ENCODE measurements at regions not wholly inside any gene's neighbourhood (a gene's known extent, or its start where the extent isn't known, plus 50 kb on each side); places are given as distances from the start of the nearest gene placed in this dataset.

- peak in 1 of 2 donors; percentile 56 for DNase-seq
These were observed 59.8 kb upstream of the RPH3AL start for GRCh38 chr17:412211-413015.

- DNase-seq = no peak
These were observed 59.0 kb upstream of the RPH3AL start for GRCh38 chr17:411421-412120.

GRCh38 chr17:410543-411401, 58.2 kb upstream of the RPH3AL start:
- no peak for DNase-seq

GRCh38 chr17:409848-410542, 57.4 kb upstream of the RPH3AL start:
- DNase-seq = peak; percentile 99 to 100

GRCh38 chr17:409308-409847, 56.8 kb upstream of the RPH3AL start:
- DNase-seq = no peak

- no peak for DNase-seq
These were observed 52.1 kb upstream of the RPH3AL start for GRCh38 chr17:404703-405102.

Measured in stimulated activated CD4-positive, alpha-beta T cell treated with anti-CD3 and anti-CD28 coated beads, Interleukin-2, amount 100 ng/mL, for 48 hours (primary cell).